SK-N-SH (cell line): ENCODE measurements at regions not wholly inside any gene's neighbourhood (a gene's known extent, or its start where the extent isn't known, plus 50 kb on each side); places are given as distances from the start of the nearest gene placed in this dataset.

Source experiments
- CTCF ChIA-PET: fragments of 300-600, 350-600 bp; formaldehyde crosslinking; extraction: SDS; loops from one replicate; lab custom pipeline; 2021; lab: Yijun Ruan, JAX
- POLR2A ChIA-PET: fragments of 350-600 bp; sonication (Branson Sonifier 250); formaldehyde crosslinking; extraction: SDS; loops from one replicate; lab custom pipeline; 2020; ENCODE audit warnings: antibody characterized with exemption, inconsistent platforms; lab: Yijun Ruan, JAX
- DNase-seq: peaks from one replicate; pipeline ENCODE4 v3.0.0; 2012
- H2AFZ ChIP-seq: fragments of 200-600 bp; sonication (generic); 2 replicates; pipeline ENCODE4 v1.8.1; 2016; ENCODE audit warnings: antibody characterized with exemption, mild to moderate bottlenecking, low read depth
- H3F3A ChIP-seq: fragments of 200-600 bp; sonication (generic); replicated peaks from 2 replicates; pipeline ENCODE3; 2016; ENCODE audit warnings: antibody characterized with exemption, mild to moderate bottlenecking; ENCODE audit not compliant: insufficient read depth
- H3K27ac ChIP-seq, 2 experiments: fragments of 200-500 bp in 1 of 2; fragments of 200-600 bp in 1 of 2; sonication (Bioruptor generic) in 1 of 2; sonication (generic), shearing (Covaris generic) in 1 of 2; 2 replicates each; pipeline versions ENCODE4 v1.5.1 to v1.6.1; 2014 to 2016; ENCODE audit warnings: low read depth in 2 of 2, inconsistent platforms in 1 of 2, low read length in 1 of 2, mild to moderate bottlenecking in 1 of 2, mixed read lengths in 1 of 2
- H3K27me3 ChIP-seq: fragments of 200-600 bp; sonication (generic), shearing (Covaris generic); 2 replicates; pipeline ENCODE4 v1.6.1; 2016; ENCODE audit warnings: mixed run types; ENCODE audit not compliant: insufficient read depth
- H3K36me3 ChIP-seq, 2 experiments: fragments of 200-500 bp in 1 of 2; fragments of 200-600 bp in 1 of 2; sonication (Bioruptor generic) in 1 of 2; sonication (generic) in 1 of 2; replicated peaks in 1 of 2; 2 replicates each; pipeline versions ENCODE3 to v1.5.1; 2014 to 2016; ENCODE audit warnings: low read length in 1 of 2, mild to moderate bottlenecking in 1 of 2; ENCODE audit not compliant: insufficient read depth in 2 of 2, control insufficient read depth in 1 of 2
- H3K4me1 ChIP-seq, 2 experiments: fragments of 200-500 bp in 1 of 2; fragments of 200-600 bp in 1 of 2; sonication (Bioruptor generic) in 1 of 2; sonication (generic), shearing (Covaris generic) in 1 of 2; 2 replicates each; pipeline versions ENCODE4 v1.5.1 to v1.6.1; 2014 to 2016; ENCODE audit warnings: low read depth in 1 of 2, low read length in 1 of 2, mixed run types in 1 of 2; ENCODE audit not compliant: insufficient read depth in 2 of 2, control insufficient read depth in 1 of 2
- H3K4me2 ChIP-seq: fragments of 200-600 bp; sonication (generic), shearing (Covaris generic); 2 replicates; pipeline ENCODE4 v1.6.1; 2017; ENCODE audit warnings: mixed run types
- H3K4me3 ChIP-seq, 2 experiments: fragments of 200-500 bp in 1 of 2; fragments of 200-600 bp in 1 of 2; sonication (Bioruptor generic) in 1 of 2; sonication (generic), shearing (Covaris generic) in 1 of 2; 2 replicates each; pipeline versions ENCODE4 v1.5.1 to v1.8.1; 2014 to 2016; ENCODE audit warnings: low read depth in 2 of 2, inconsistent platforms in 1 of 2, low read length in 1 of 2, mild to moderate bottlenecking in 1 of 2, mixed read lengths in 1 of 2, moderate library complexity in 1 of 2
- H3K79me2 ChIP-seq: fragments of 200-600 bp; sonication (generic); 2 replicates; pipeline ENCODE4 v1.8.1; 2017; ENCODE audit warnings: mild to moderate bottlenecking; ENCODE audit not compliant: insufficient read depth
- H3K9ac ChIP-seq: fragments of 200-600 bp; sonication (generic); 2 replicates; pipeline ENCODE4 v1.6.1; 2017; ENCODE audit warnings: mixed run types
- H3K9me2 ChIP-seq: fragments of 200-600 bp; sonication (generic); 2 replicates; pipeline ENCODE4 v1.6.1; 2017; ENCODE audit warnings: mixed run types
- H3K9me3 ChIP-seq: fragments of 200-600 bp; sonication (generic); 2 replicates; pipeline ENCODE4 v1.6.1; 2017; ENCODE audit warnings: mixed run types, mild to moderate bottlenecking, moderate library complexity
- H4K20me1 ChIP-seq: fragments of 200-600 bp; sonication (generic); 2 replicates; pipeline ENCODE4 v1.6.1; 2017; ENCODE audit warnings: mild to moderate bottlenecking, mixed run types; ENCODE audit not compliant: insufficient read depth
- ELF1 ChIP-seq: IDR thresholded peaks from 2 replicates; pipeline ENCODE4 v1.4.0; 2012
- EP300 ChIP-seq, 2 experiments: IDR thresholded peaks; 2 replicates each; pipeline versions ENCODE4 v1.4.0 to v1.6.1; 2012; ENCODE audit warnings: borderline replicate concordance in 1 of 2, low read depth in 1 of 2, low read length in 1 of 2
- EZH2phosphoT487 ChIP-seq: fragments of 200-600 bp; sonication (generic); IDR thresholded peaks from 2 replicates; pipeline ENCODE4 v1.6.1; 2017; ENCODE audit warnings: low read depth, mixed run types, mild to moderate bottlenecking, antibody characterized with exemption, moderate library complexity, borderline replicate concordance
- FOSL2 ChIP-seq: IDR thresholded peaks from 2 replicates; pipeline ENCODE4 v1.4.0; 2012; ENCODE audit warnings: low read depth, mild to moderate bottlenecking, moderate library complexity, borderline replicate concordance
- FOXM1 ChIP-seq: IDR thresholded peaks from 2 replicates; pipeline ENCODE4 v1.4.0; 2012; ENCODE audit warnings: low read depth, mild to moderate bottlenecking
- JUND ChIP-seq: IDR thresholded peaks from 2 replicates; pipeline ENCODE4 v1.4.0; 2012
- MXI1 ChIP-seq: IDR thresholded peaks from 2 replicates; pipeline ENCODE4 v1.6.1; 2012; ENCODE audit warnings: mild to moderate bottlenecking, low read depth, low read length, improper control_type of control experiment
- NFIC ChIP-seq: IDR thresholded peaks from 2 replicates; pipeline ENCODE4 v1.4.0; 2012; ENCODE audit warnings: borderline replicate concordance
- POLR2AphosphoS5 ChIP-seq: IDR thresholded peaks from 2 replicates; pipeline ENCODE4 v1.6.1; 2012; ENCODE audit warnings: low read depth, low read length
- RAD21 ChIP-seq: IDR thresholded peaks from 2 replicates; pipeline ENCODE4 v1.6.1; 2012; ENCODE audit warnings: mild to moderate bottlenecking, low read length
- RCOR1 ChIP-seq: fragments of 150-350 bp; IDR thresholded peaks from 2 replicates; pipeline ENCODE4 v1.6.1; 2017; ENCODE audit warnings: antibody characterized with exemption, low read length
- REST ChIP-seq: IDR thresholded peaks from 2 replicates; pipeline ENCODE4 v1.6.1; 2012; ENCODE audit warnings: mild to moderate bottlenecking, low read depth, low read length, moderate library complexity
- RFX5 ChIP-seq: IDR thresholded peaks from 2 replicates; pipeline ENCODE4 v1.6.1; 2012; ENCODE audit warnings: mild to moderate bottlenecking, improper control_type of control experiment, low read length
- SIN3A ChIP-seq: IDR thresholded peaks from 2 replicates; pipeline ENCODE4 v1.6.1; 2012; ENCODE audit warnings: low read depth, mild to moderate bottlenecking, low read length, moderate library complexity, borderline replicate concordance
- TEAD4 ChIP-seq: IDR thresholded peaks from 2 replicates; pipeline ENCODE4 v1.4.0; 2012; ENCODE audit warnings: mild to moderate bottlenecking, borderline replicate concordance; ENCODE audit not compliant: insufficient read depth
- USF1 ChIP-seq: IDR thresholded peaks from 2 replicates; pipeline ENCODE4 v1.4.0; 2012; ENCODE audit warnings: low read depth, borderline replicate concordance
- USF2 ChIP-seq: fragments of 150-350 bp; IDR thresholded peaks from 2 replicates; pipeline ENCODE4 v1.6.1; 2017; ENCODE audit warnings: antibody characterized with exemption, low read length, low read depth, borderline replicate concordance
- WGBS: methylation state at CpG from one replicate; pipeline ENCODE4 v1.1.6; 2017; ENCODE audit warnings: low lambda C conversion rate; 5-methylcytosine and 5-hydroxymethylcytosine counted together

- Histone ChIP-seq H3K9ac (no peak overlapping the region), H3K4me3 (no peak overlapping the region), H3K4me2 (no peak overlapping the region), H3K9me3 (0 out of 2 replicates have a peak, but pooled peaks cover 5% of the 10 kb centered on the region), H3F3A (no peaks in the 10 kb centered on the region), H3K9me2 (no peaks in the 10 kb centered on the region), H3K27me3 (no peaks in the 10 kb centered on the region), H3K27ac (no peak overlapping the region), H2AFZ (no peak overlapping the region), H3K4me1 (no peaks in the 10 kb centered on the region), H4K20me1 (no peaks in the 10 kb centered on the region), H3K36me3 (no peaks in the 10 kb centered on the region), H3K79me2 (no peaks in the 10 kb centered on the region)
- ChIA-PET POLR2A (no interaction called here), CTCF (interaction anchor here (1.5 to 2.5 kb wide), 2 partner anchors 21 to 23 kb away, joined by 6 to 11 read pairs; no protein-coding TSS in a partner anchor)
- DNase-seq: no peak
- 3% methylated on average over 5 of the region's 5 CpGs for WGBS
- TF ChIP-seq SIN3A (no peak), FOSL2 (no peak), RCOR1 (no peak), ELF1 (no peak), NFIC (no peak), JUND (no peak), EP300 (IDR thresholded peaks at IDR 0.05; ENCODE audit: borderline replicate concordance in 1 of 2, low read depth in 1 of 2, low read length in 1 of 2) (no peak), REST (no peak), RAD21 (no peak), FOXM1 (no peak), USF2 (no peak), MXI1 (no peak), TEAD4 (no peak), EZH2phosphoT487 (no peak), USF1 (no peak), POLR2AphosphoS5 (no peak), RFX5 (no peak)
Observed at GRCh38 chr3:5448246-5448645, 260.7 kb downstream of the EDEM1 start.
